Stimulated activated CD4-positive, alpha-beta T cell treated with anti-CD3 and anti-CD28 coated beads, Interleukin-1b, Interleukin-23, amount 100 ng/mL, for 48 hours (primary cell): ENCODE measurements at regions not wholly inside any gene's neighbourhood (a gene's known extent, or its start where the extent isn't known, plus 50 kb on each side); places are given as distances from the start of the nearest gene placed in this dataset.

Experiments used
- DNase-seq: peaks from one replicate; pipeline ENCODE4 v3.0.0-alpha.2; 2020

DNA sequence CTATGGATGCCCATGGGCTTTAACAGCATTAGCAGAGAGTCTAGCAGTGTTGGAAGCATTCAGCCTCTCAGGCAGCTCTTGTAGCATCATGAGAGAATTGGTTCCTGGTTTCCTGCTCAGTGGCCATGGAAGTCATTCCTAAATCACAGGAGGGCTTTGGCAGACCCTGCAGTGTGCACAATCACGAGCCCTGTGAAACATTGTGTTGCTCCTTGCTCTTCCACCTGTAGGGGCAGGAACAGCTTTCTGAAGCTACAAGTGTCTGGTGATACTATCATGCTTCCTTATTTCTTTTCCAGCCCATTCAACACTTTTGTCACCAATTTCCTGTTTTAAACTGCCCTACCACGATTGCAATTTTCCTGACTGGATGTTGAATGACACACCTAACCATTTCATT, 402.2 kb upstream of the USP15 start:
- DNase-seq: no peak

DNA sequence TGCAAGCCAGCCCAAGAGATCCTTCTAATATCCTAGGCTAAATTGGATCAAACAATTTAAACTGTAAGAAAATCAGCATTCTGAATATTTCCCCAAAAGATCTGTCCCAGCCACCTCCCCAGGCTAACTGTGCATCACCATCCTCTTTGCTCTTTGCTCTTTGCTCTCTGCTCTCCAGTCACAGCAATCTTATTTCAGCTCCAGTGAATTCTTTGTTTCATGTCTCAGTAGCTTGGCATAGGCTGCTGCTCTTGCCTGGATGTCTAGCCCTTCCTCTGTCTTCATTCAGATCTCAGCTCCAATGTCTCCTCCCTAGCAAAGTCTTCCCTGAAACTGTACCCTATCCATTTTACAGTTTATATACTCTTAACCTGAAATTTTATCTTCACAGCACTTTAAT, 399.8 kb upstream of the USP15 start:
- no peak for DNase-seq

DNA sequence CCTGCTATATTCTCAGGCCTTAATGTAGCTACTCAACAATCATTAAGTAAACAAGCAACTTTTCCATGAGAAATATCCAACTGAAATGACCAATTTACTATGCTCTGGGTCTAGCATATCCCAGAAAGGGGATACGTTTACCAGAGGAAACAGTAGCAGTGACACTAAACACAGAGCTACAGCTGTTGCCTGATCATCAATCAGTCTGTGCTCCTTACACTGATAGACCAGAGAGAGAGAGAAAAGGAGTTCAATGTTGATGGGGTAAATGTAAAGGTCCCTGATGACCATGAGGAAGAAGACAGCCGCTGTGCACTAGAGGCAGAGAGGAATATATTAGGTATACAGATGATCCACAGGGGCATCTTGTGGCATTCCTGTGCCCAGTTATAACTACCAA, 397.2 kb upstream of the USP15 start:
- DNase-seq: no peak

DNA sequence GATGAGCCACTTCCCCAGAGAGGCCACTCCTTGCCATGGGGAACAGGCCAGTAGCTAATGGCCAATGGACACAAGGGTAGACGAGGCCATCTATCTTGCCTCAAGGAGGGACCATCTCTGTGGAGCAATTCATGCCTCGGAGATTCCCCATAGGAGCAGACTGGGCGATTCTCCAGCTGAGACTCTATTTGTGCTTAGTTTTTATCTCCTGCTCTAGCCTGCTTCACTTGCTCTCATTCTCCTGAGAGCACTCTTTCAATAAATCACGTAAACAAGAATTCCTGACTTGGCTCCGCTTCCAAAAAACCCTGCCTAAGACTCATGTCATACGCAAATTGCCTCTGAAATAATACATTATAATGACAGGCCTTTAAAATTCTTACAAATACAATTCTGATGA, 396.4 kb upstream of the USP15 start:
- DNase-seq: no peak

DNA sequence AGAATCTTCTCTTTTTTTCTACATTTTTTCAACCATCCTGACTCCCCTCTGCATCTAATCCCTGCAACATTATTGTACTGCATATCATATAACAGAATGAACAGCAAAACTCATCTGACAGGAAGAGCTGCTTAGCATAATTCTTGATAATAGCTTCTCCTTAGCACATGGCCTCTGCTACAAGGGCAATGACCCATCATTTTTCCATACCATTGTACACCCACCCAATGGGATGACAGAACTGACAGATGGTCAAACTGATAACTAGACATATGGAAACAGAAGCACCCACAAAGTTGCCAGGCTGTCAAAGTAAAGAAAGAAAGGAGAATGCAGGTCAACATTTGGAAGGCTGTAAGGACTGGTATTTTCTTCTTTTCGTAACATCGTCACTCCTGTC, 390.4 kb upstream of the USP15 start:
- DNase-seq: no peak

DNA sequence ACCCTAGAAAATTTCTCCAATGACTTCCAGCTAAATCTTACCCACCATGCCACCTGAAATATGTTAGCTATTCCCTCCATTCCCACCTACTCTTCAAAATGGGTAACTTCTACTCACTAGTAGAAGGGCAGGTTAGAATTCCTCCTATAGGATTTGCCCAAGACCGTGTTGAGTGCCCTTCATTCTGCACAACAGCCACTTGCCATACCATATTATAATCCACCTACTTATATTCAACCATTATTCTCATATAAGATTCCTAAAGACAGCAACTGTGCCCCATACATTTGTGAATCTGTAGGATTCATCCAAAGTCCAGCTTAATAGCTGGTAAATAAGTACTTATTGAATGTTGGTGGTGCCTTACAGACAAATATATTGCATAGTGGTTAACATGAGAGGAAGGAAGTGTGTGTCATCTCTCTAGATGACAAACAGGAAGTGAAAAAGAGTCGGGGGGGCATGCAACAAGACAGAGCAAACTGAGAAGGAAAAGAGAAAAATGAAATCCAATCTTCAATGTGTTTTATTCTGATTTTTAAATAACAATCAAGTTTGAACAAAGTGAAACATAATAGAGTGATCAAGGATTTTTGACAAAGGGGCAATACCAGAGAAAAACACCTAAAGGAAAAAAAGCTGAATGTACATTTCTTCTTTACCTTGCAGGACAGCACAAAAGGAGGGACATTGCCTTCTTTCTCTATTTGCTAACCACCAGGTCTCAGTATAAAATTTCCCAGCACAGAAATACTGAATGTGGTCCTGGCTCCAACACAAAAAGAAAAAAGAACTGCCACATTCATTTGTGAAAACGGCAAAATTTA, 389.3 kb upstream of the USP15 start:
- no peak for DNase-seq

DNA sequence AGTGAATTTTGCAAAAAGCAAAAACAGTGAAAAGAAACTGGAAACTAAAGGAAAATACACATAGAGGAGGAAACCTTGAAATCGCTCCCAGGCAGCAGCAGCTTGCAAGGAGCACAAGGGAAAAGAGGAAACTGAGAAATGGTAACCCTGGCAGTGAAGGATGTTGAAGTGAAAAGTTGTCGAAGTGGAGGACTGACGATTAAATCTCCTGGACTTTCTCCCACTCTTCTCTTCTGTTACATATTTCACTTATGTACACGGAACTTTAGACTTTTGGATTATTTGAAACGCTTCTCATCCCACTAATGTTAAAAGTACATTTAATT, 388.8 kb upstream of the USP15 start:
- DNase-seq: no peak

DNA sequence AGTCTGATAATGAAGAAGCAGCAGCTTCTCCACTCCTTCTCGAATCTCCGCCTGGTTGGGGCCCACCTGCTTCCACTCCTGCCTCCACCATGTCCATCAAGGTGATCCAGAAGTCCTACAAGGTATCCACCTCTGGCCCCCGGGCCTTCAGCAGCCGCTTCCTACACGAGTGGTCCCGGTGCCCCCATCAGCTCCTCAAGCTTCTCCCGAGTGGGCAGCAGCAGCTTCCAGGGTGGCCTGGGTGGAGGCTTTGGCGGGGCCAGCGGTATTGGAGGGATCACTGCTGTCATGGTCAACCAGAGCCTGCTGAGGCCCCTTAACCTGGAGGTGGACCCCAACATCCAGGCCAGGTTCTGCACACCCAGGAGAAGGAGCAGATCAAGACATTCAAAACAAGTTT, 381.0 kb upstream of the USP15 start:
- no peak for DNase-seq

DNA sequence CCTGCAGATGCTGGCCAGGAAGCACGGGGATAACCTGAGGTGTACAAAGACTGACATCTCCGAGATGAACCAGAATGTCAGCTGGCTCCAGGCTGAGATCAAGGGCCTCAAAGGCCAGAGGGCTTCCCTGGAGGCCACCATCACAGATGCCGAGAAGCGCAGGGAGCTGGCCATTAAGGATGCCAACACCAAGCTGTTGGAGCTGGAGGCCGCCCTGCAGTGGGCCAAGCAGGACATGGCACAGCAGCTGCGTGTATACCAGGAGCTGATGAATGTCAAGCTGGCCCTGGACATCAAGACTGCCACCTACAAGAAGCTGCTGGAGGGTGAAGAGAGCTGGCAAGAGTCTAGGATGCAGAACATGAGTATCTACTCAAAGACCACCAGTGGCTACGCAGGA, 380.0 kb upstream of the USP15 start:
- DNase-seq: no peak

DNA sequence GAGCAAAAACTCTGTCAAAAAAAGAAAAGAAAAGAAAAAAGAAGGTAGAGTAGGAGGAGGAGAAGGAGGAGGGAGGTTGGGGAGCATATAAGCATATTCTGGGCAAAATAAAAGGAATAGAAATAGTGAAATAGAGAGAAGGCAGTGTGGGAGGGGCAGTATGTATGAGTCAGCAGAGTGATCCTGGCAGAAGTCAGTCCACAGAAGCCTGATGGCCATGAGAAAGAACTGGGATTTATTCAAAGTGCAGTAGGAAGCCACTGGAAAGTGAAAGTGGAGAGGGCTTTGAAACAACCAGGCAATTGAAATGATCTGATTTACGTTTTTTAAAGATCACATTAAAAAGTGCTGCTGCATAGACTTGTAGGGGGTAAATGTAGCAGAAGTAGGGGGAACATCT, 368.6 kb upstream of the USP15 start:
- no peak for DNase-seq

DNA sequence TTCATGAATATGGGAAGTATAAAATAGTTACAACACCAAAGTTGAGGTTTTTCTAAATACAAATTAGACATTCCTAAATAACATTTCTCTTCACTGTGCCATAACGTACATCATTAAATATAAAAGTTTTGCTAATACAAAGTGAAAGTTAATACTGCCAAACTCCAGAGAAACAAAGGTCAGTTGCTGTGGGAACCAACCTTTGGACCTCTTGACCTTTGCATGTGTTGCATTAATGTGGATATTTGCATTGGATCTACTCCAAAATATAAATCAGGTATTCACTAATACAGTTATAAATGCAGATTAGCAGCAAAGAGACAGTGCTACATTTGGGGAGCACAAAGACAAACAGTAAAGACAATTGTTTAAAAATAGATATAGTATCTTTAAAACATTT, 366.0 kb upstream of the USP15 start:
- DNase-seq: no peak

DNA sequence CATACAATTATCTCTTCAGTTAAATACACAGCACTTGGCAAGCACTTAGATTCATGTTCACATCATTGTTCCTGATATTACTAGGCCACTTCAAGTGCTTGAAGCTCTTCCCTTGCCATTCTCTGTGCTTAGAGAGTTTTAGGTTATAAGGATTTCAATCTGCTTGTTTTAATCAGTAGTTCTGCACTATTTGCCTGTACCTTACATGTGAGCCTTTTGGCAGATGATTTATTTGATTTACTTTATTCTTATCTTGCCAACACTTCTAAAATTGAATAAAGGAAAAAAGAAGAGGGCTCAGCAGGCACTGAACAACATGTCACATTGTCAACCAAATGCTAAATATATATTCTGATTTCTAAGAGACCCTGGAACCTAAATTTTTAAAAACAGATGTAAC, 363.8 kb upstream of the USP15 start:
- DNase-seq: no peak

DNA sequence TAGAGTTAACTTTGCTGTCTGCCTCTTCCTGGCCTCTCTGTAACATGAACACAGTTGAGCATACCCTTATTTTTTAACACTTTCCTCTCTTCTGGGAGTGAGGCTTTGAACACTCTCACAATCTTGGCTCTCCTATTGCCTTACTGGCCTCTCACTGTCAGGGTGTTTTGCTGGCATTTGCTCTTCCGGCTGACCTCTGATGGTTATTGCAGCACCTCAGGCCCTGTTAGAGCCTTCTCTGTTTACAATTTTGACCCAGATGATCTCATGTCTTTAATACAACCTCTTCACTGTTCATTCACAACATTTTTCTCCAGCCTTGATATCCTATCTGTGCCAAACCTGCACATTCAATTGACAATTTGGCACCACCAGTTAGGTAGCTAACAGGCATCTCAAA, 357.8 kb upstream of the USP15 start:
- DNase-seq: no peak

DNA sequence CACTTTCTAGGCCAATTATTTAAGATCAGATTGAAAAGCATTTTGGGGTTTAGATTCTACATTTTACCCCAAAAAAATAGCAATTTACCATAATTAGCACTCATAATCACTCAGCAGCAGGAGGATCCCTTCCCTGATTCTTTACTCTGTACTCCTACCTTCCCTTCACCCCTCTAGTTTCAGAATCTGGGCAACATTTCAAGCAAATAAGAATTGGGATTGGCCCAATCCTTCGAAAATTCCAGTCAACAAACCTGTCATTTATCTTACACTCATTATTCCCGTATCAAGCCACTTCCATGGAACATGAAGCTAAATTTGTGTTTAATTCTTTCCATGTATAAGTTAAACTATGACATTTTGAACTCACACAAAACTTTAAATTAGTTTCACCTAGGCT, 349.1 kb upstream of the USP15 start:
- no peak for DNase-seq

DNA sequence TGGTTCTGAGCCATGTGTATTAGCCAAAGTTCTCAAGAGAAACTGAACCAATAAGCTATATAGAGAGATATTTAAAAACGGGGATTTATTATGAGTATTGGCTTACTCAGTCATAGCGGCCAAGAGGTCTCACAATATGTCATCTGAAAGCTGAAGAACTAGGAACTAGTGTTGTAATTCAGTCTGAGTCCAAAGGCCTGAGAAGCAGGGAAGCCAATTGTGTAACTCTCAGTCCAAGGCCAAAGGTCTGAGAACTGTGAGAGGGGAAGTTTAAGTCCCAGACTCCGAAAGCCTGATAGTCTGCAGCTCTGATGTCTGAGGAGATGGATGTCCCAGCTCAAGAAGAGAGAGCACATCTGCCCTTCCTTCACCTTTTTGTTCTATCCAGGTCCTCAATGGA, 344.8 kb upstream of the USP15 start:
- DNase-seq: no peak

DNA sequence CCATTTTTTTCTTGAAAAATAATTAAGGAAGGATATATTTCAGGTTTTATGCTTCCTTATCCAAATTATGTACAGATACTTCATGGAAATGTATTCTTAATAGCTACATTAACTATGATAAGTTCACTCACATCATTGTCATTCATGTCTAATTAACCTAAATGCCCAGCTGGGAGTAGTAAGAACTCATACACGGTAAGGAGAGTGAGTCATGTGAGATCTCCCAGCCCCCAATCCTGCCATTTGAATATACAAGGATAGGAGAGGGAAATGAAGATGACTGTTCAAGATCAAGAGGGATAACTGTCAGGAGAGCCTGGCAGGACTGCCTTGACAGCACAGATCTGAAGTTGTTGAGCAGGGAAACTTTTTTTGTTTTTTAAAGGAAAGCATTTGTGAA, 343.4 kb upstream of the USP15 start:
- no peak for DNase-seq

DNA sequence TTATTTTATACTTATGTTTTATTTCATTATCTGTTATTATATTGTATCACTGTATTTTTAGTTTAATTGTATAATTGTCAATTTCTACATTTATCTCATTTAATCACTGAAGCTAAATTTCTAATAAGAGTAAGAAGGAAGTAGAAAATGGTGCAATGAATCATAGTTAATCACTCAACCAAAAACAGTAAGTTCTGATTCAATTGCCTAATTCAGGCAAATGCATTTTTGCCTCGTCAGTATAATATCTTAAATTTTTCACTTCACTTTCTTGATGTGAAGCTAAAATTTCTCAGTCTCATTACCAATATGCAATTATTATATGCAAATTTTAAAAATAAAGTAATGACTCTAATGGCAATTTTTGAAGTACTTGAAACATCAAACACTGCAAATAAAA, 340.5 kb upstream of the USP15 start:
- no peak for DNase-seq

DNA sequence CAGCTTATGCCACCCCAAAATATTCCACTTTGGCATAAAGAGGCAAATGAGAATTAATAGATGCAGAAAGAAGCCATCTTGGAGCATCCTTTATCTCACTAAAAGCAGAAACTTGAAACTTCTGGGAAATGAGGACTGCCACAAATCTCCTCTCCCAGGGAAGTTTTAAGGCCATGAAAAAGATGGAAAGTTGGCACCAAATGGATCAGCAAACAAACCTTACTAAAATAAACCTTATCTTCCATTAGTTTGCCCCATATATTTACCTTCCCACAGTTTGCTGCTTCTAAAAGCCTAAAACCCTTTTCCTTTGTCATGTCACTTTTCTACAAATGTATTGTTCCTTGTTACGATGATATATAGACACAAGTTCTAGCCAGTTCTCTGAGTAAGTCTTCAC, 340.0 kb upstream of the USP15 start:
- no peak for DNase-seq

DNA sequence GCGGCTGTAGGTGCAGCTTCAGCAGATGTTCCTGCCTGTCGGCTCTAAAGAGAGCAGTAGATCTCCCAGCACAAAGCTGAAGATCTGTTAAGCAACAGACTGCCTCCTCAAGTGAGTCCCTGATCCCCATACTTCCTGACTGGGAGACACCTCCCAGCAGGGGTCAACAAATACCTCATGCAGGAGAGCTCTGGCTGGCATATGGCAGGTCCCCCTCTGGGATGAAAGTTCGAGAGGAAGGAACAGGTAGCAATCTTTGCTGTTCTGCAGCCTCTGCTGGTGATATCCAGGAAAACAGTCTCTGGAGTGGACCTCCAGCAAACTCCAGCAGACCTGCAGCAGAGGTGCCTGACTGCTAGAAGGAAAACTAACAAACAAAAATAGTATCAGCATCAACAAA, 337.1 kb upstream of the USP15 start:
- no peak for DNase-seq

DNA sequence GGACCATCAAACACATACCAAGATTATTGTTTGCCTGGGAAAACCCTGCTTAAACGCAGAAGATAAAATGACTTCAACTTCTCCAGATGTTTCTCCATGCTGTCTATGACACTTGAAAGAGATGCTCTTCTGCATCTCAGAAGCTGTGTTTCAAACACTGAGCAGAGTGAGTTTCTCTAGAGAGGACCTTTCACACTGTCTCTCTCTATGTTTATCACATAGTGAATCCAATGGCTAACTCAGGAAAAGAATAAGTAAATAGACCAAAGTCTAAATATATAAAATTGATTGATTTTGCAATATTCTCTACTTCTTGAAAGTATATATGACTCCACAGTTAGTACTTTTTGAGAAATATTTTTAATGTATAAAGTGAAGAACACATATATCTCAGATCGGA, 325.6 kb upstream of the USP15 start:
- DNase-seq: no peak

DNA sequence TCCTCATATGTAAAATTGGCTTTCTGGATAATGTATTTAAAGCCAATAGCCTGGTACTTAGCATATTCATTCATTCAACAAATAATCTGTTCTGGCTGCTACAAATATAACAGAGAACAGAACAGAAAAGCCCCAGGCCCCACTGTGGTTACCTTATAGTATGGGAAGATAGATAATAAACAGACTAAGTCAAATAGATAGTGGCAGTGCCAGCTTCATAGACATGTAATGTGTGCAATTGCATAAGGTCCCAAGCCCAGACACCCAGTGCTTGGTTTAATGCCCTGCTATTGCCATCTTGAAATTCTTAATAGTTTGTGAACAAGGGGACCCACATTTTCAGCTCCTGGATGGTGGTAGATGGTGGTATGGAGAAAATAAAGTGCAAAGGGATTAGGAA, 320.2 kb upstream of the USP15 start:
- no peak for DNase-seq

DNA sequence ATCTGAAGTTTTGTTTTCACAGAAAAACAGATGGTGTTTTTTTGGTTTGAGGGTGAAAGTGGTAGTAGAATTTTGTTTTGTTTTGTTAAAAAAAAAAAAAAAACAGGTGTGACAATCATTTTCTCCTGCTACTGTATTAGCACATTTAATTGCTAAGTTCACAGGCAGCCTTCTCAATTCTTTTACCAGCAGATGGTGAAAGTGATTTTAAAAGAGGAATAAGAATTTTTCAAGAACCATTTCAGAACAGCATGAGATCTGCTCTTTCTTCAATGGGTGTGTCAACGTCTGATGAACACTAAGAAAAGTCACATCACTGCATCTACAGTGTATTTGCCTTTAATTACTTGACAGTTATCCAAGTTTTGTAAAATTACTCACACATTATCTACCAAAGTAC, 303.7 kb upstream of the USP15 start:
- no peak for DNase-seq

DNA sequence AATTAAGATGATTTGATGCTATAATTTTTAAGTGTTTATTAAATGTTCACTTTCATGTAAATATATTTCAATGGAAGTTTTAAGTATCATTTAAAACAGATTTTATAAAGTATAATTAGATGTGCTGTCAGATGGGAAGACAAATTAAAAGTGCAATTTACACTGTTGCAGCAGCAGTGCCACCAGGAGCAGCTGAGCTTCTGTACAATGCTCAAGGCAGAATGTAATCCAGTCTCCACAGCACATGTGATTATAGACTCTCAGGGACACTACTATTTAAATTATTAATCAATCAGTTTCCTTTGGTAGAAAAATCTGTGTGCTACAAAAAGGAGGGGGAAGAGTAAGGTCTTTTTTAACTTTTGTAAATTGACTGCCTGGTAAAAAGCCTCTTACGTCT, 285.7 kb upstream of the USP15 start:
- no peak for DNase-seq

DNA sequence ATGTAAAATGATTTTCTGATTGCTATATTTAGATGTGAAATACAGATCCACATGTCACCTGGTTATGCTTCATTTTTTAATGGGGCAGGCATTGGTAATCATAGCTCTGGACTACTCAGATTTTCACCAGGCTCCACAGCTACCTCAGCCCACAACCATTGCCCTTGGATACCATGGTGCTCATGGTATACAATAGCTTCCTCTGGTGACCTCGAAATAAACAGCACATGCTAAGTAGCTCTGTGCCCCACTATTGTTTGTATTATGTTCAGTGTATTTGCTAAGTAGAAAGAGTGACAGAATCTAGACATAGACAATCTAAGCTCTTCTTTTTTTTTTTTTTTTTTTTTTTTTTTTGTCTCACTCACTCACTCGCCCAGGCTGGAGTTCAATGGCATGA, 274.4 kb upstream of the USP15 start:
- DNase-seq: no peak

DNA sequence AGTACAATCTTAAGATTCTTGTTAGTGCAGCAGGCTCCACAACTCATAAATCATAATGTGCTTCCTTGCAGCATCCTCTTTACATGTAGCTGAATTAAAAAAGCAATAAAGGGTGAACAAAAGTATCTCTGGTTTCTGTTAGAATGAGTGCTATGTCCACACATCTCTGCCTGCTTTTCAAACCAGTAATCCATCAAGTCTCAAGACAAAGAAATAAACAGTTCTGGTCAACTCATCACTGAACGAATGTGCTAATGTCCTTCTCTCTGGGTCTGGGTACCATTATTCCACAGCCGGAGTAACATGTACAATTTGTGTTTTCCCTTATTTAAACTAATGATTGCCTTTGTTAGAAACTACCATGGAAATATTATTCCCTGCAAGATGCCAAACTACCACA, 273.0 kb upstream of the USP15 start:
- no peak for DNase-seq

DNA sequence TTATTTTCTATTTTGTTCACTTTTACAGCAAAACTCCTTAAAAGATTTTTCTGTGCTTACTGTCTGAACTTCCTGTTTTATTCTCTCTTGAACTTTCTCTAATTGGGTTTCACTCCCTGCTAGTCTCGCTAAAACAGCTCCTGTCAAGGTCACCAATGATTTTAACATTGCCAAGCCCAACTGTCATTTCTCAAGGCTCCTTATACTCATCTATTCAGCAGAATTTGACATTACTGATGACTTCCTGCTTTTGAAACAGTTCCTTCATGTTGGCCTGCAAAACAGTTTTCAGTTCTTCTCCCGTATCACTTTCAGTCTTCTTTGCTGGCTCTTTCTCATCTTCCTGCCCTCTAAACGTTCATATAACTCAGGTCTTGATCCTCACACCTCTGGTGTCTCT, 268.5 kb upstream of the USP15 start:
- DNase-seq: no peak
